Stimulated activated effector memory CD8-positive, alpha-beta T cell treated with anti-CD3 and anti-CD28 coated beads, Interleukin-12 subunit alpha, Interleukin-12 subunit beta, amount 100 ng/mL, for 72 hours (primary cell): ENCODE measurements at regions not wholly inside any gene's neighbourhood (a gene's known extent, or its start where the extent isn't known, plus 50 kb on each side); places are given as distances from the start of the nearest gene placed in this dataset.
A peak's percentile ranks its signal among the peaks of the same experiment; 100 is the strongest.
"Not testable (repeated sequence)": the region's sequence is repeated elsewhere in the genome, so short reads cannot be mapped to it uniquely, and the experiment has no call there.

Experiments
- ATAC-seq: fragments of 150-1000 bp; cut with Tn5 transposase; 2 replicates; pipeline ENCODE4 v1.10.0; 2021
- DNase-seq, 2 donors: peaks; one replicate each; pipeline ENCODE4 v3.0.0; 2021 to 2022; ENCODE audit warnings: low spot score in 2 of 2
- H3K27ac Mint-ChIP-seq: one replicate; pipeline ENCODE4 v1.8.0; 2022; ENCODE audit warnings: mild to moderate bottlenecking, mixed read lengths
- H3K36me3 Mint-ChIP-seq: one replicate; pipeline ENCODE4 v1.8.0; 2022; ENCODE audit warnings: mild to moderate bottlenecking, mixed read lengths
- H3K4me1 Mint-ChIP-seq: one replicate; pipeline ENCODE4 v1.8.0; 2022; ENCODE audit warnings: mixed read lengths
- H3K4me3 Mint-ChIP-seq: one replicate; pipeline ENCODE4 v1.8.0; 2022; ENCODE audit warnings: mild to moderate bottlenecking, mixed read lengths
- H3K9me3 Mint-ChIP-seq: one replicate; pipeline ENCODE4 v1.8.0; 2022; ENCODE audit warnings: mixed read lengths

DNA sequence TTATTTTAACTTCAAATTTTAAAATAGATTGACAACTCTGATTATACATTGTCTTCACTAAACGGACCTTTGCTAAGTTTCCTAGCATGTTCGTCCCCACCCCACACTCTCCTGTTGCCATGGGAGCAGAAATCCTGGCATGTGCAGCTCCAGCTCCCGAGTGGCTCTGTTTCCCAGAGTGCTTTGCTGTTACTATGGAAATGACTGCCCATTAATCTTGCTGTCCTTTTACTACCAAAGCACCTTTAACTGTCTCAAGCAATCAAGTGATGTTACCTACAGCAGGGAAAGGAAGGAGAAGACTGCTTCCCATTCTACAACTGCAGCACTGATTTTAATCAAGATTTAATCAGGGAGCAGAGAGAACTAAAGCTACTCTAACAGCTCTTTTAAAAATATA lies 212.0 kb upstream of the KIF2A start:
- H3K27ac Mint-ChIP-seq, result no peak overlapping the region
- H3K4me1 Mint-ChIP-seq, result peaks cover 5% of the 10 kb centered on the region
- no peak for DNase-seq
- H3K4me3 Mint-ChIP-seq, result no peak overlapping the region
- H3K36me3 Mint-ChIP-seq, result no peaks in the 10 kb centered on the region
- ATAC-seq, result no peak
- H3K9me3 Mint-ChIP-seq, result peaks cover 1% of the 10 kb centered on the region

DNA sequence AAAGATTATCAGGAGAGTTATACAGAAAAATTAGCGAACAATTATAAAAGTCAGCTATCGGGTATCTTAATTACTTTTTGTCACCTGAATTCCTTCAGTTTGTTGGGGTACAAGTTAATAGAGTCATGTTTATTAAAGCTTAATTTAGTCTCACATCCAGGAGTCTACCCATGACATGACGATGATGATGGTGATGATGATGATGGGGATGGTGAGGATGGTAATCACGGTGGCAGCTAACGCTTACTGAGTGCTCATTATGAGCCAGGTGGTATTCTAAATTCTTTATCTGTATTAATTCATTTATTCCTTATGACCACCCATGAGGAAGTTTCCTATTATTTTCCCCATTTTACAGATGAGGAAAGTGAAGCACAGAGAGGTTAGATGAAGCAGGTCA lies 208.6 kb upstream of the KIF2A start:
- Mint-ChIP-seq H3K27ac (no peak overlapping the region), H3K36me3 (no peaks in the 10 kb centered on the region), H3K9me3 (peaks cover 3% of the 10 kb centered on the region), H3K4me3 (no peak overlapping the region), H3K4me1 (peaks cover 5% of the 10 kb centered on the region)
- DNase-seq, result no peak
- no peak for ATAC-seq

DNA sequence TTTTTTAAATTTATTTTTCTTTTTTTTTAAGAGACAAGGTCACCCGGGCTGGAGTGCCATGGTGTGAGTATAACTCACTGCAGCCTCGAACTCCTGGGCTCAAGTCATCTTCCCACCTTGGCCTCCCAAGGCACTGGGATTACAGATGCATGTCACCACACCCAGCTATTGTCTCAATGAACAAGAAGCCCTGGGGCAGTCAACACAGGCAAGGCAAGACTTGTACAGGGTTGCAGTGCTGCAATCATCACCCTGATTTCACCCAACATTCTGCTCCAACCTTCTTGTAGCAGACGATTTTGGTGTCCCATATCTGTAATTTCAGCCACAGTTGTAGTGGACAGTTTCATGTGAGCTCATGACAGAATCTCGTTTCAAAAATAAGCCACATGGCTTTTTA lies 205.8 kb upstream of the KIF2A start:
- DNase-seq, result no peak
- ATAC-seq, result no peak
- Mint-ChIP-seq H3K27ac (no peak overlapping the region), H3K9me3 (peaks cover 3% of the 10 kb centered on the region), H3K36me3 (no peaks in the 10 kb centered on the region), H3K4me3 (no peak overlapping the region), H3K4me1 (no peaks in the 10 kb centered on the region)

DNA sequence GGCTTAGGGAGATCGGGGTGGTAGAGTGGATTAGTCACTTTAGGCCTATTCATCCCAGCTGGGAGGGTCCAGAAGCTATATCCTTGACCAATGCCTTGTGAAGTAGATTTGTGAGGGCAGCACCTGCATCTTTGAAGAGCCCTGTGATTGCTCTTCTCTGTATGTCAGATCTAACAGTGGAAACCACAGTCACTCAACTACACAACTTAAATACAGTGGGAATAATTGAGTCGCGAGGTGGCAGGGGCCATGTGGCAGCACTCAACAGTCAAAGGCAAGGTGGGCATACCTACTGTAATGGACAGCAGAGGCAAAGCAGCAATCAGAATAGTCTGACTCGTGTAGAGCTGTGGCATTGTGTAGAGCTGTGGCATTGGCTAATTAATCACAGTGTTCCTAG lies 202.1 kb upstream of the KIF2A start:
- DNase-seq, H3K9me3 Mint-ChIP-seq, H3K4me3 Mint-ChIP-seq, H3K36me3 Mint-ChIP-seq, ATAC-seq, H3K4me1 Mint-ChIP-seq, H3K27ac Mint-ChIP-seq: not testable (repeated sequence)

DNA sequence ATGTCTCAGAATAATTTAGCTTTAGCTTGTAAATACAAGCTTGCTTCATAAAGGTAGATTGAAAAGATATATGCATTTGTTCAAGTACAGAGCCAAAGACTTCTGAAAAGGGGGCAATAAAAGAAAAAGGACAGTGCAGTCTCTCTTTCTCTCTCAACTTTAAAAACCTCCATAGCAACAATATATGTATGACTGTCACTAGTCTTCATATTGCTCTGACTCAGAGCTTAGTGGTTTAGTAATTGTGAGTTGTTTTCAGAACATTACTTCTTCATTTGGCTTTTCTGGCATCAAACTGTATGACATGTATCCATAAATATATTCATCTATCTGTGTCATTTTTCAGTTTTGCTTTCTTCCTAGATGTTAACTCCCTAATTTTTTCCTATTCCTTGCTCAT lies 194.6 kb upstream of the KIF2A start:
- DNase-seq (no peak), ATAC-seq (peak; percentile 79)
- no peak overlapping the region for H3K27ac Mint-ChIP-seq
- H3K36me3 Mint-ChIP-seq, result no peaks in the 10 kb centered on the region
- no peaks in the 10 kb centered on the region for H3K9me3 Mint-ChIP-seq
- no peaks in the 10 kb centered on the region for H3K4me1 Mint-ChIP-seq
- H3K4me3 Mint-ChIP-seq, result no peak overlapping the region

DNA sequence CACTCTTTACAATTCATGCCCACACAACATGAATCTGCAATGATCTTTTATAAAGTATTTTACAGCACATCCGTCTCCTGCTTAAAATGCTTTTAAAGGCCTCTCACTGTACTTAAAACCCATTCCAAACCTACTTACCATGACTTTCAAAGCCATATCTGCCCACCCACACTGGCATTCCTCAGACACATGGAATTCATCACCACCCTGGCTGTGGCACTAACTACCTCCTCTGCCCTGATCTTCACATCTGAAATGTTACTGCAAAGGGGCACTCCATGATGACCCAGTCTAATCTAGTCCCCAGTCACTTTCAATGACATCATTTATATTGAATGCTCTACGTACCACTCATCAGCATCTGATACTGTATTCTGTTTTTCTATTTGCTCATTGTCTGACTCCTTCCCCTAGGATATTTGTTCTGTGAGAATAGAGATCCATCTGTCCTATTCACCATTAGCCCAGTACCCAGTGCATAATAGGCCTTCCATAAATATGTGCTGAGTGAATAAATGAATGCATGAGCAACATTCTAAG lies 193.2 kb upstream of the KIF2A start:
- ATAC-seq (no peak), DNase-seq (no peak)
- no peaks in the 10 kb centered on the region for H3K36me3 Mint-ChIP-seq

DNA sequence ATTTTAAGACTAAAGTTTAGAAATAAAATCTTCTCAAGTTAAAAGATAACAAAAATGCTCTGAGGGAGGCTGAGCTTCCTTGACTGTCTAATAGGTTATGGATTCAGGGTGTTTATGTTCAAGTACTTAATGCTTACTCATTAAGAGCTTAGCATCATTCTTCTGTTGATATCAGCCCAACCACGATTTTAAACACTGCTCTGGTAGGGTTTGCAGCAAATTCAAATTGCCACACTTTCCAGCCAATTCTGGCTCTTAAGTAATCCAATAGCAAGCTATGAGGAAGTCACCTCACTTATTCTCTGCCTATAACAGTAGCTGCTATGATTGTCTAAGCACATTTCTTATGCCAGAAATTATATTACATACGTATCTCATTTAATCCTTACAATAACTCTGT lies 191.0 kb upstream of the KIF2A start:
- DNase-seq, result no peak
- no peaks in the 10 kb centered on the region for H3K36me3 Mint-ChIP-seq
- no peaks in the 10 kb centered on the region for H3K4me1 Mint-ChIP-seq

More for the DNA sequence above, 193.2 kb upstream of the KIF2A start:
- Mint-ChIP-seq H3K9me3 (no peaks in the 10 kb centered on the region), H3K4me3 (no peak overlapping the region), H3K4me1 (no peaks in the 10 kb centered on the region), H3K27ac (no peak overlapping the region)

DNA sequence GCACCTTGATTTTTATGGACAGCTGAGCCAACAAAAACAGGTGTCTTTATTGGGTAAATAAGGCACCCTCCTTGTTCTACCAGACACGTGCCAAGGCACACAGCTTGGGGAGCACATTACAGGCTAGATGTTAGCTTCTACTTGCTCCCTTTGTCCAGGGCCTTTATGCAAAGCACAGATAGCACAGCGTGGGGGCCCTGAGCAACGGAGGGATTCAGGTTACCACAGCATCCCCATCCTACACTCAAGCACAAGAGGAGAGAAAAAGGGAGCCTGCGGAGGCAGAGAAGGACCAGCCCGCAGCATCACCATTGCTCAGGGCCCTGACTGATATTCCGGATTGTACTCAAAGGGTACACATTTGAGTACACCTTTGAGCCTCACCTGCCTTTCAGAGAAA lies 181.7 kb upstream of the KIF2A start:
- Mint-ChIP-seq H3K4me1 (no peaks in the 10 kb centered on the region), H3K36me3 (no peaks in the 10 kb centered on the region)

More for the DNA sequence above, 191.0 kb upstream of the KIF2A start:
- Mint-ChIP-seq H3K9me3 (no peaks in the 10 kb centered on the region), H3K4me3 (no peak overlapping the region), H3K27ac (no peak overlapping the region)
- no peak for ATAC-seq

DNA sequence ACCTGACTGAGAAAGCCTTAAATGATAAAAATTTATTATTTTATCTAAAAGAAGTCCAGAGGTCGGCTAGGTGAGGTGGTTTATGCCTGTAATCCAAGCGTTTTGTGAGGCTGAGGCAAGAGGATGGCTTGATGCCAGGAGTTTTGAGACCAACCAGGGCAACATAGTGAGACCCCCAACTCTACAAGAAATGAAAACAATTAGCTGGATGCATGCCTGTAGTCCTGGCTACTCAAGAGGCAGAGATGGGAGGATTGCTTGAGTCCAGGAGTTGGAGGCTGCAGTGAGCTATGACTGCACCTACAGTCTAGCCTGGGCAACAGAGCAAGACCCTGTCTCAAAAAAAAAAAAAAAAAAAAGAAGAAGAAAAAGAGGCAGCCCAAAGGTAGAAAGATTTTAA lies 179.9 kb upstream of the KIF2A start:
- no peaks in the 10 kb centered on the region for H3K36me3 Mint-ChIP-seq
- no peak overlapping the region for H3K4me3 Mint-ChIP-seq
- DNase-seq (no peak), ATAC-seq (no peak)
- no peaks in the 10 kb centered on the region for H3K4me1 Mint-ChIP-seq
- H3K27ac Mint-ChIP-seq, result no peak overlapping the region
- H3K9me3 Mint-ChIP-seq, result no peaks in the 10 kb centered on the region

More for the DNA sequence above, 181.7 kb upstream of the KIF2A start:
- no peak overlapping the region for H3K27ac Mint-ChIP-seq
- ATAC-seq (peak; percentile 5), DNase-seq (no peak)
- no peaks in the 10 kb centered on the region for H3K9me3 Mint-ChIP-seq
- no peak overlapping the region for H3K4me3 Mint-ChIP-seq

DNA sequence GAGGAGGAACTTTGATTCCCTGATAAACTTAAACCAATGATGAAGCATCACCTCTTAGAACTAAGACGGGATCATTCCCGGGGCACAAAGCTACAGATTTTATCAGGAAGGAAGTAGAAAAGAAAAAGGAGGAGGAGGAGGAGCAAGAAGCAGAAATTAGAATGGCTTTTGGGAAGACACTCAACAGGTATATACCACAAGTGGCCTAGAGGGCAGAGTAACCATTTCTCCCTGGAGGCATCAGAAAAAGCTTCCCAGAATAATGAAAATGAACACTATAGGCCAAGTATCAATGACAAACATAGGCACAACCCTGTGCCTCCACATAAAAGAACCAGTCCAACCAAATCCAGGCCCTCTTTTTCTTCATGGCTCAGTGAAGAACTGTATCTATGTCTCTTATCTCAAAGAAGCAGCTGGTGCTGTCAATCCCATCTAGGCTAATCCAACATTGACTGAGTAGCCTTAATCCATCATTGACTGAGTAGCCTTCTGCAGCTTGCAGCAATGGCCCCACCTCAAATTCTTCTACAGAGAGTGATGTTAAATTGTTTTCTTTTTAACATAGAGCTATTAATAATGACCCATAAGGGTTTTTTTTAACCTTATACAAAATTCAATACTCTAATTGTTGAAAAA lies 178.8 kb upstream of the KIF2A start:
- Mint-ChIP-seq H3K4me1 (no peaks in the 10 kb centered on the region), H3K36me3 (no peaks in the 10 kb centered on the region), H3K4me3 (no peak overlapping the region), H3K9me3 (no peaks in the 10 kb centered on the region), H3K27ac (no peak overlapping the region)
- DNase-seq (no peak), ATAC-seq (no peak)

DNA sequence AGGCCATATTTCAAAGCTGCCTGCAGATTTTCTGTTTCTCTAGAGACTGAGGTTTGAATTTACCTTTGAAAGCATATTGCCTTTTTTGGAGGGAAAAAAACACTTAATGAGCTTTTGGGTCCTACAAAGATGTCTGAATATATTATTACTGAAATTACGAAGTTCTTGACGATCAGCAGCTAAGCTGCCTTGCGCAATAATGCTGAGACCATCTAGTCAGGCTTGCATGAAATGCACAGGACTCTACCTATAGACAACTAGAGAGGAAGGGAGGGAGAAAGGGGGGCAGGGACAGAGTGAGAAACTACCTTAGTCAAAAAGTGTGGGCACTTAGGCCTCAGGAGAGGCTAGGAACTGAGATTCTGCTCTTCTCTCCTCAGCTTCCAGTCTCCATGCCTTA lies 175.9 kb upstream of the KIF2A start:
- H3K27ac Mint-ChIP-seq, result no peak overlapping the region
- H3K9me3 Mint-ChIP-seq, result no peaks in the 10 kb centered on the region
- H3K4me1 Mint-ChIP-seq, result no peaks in the 10 kb centered on the region
- H3K36me3 Mint-ChIP-seq, result no peaks in the 10 kb centered on the region
- ATAC-seq, result no peak
- H3K4me3 Mint-ChIP-seq, result no peak overlapping the region
- no peak for DNase-seq

DNA sequence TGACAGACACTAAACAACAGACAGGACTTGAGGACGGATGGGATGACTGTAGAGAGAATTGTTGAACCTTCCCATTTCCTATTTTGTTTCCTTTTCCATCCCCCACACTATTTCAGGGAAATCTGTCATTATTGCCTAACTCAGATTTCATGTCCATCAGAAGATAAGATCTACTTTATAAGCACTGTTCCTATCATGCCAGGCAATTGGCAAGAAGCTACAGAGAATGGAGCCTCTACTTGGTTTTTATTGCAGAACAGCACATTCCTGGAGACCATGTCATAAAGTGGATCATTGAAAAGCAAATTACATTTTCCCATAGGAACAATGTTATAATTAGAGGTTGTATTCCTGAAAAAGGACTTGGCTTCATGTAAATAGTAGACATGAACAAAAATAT lies 173.7 kb upstream of the KIF2A start:
- DNase-seq (no peak), ATAC-seq (no peak)
- Mint-ChIP-seq H3K36me3 (no peaks in the 10 kb centered on the region), H3K27ac (no peak overlapping the region), H3K9me3 (no peaks in the 10 kb centered on the region), H3K4me3 (no peak overlapping the region), H3K4me1 (no peaks in the 10 kb centered on the region)

DNA sequence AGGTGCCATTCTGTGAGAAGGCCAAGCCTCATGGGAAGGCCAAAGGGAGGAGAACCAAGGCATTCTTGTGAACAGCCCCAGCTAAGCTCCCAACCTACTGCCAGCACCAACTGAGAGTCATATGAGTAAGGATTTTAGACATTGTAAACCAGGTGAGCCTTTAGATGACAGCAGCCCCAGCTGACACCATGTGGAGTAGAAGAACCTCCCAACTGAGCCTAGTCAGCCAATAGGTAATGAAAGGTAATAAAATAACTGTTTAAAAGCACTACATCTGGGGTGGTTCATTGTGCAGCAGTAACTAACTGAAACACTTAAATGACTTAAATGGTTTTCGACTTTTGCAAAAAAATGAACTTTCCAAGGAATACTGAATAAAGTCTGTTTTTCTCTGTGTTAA lies 172.6 kb upstream of the KIF2A start:
- Mint-ChIP-seq H3K4me1 (no peaks in the 10 kb centered on the region), H3K4me3 (no peak overlapping the region), H3K36me3 (no peaks in the 10 kb centered on the region), H3K9me3 (no peaks in the 10 kb centered on the region), H3K27ac (no peak overlapping the region)
- no peak for ATAC-seq
- DNase-seq, result no peak

DNA sequence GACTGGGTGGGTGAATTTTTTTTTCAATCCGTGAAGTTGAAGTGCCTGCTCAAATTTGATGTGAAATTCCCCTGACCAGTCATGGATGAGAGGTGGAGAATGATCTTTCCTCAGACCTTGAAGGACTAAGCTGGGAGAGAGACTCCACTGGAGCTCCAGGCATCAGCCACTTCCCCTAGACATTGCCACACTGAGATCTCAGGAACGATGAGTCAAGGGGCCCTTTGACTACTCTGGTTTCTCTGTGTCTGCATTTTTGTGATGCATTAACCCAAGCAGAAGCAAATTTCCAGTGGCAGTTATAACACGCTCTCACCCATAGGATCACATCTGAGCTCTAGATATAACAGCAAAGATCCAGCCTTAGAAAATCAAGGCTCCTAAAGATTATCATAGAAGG lies 171.2 kb upstream of the KIF2A start:
- Mint-ChIP-seq H3K36me3 (no peaks in the 10 kb centered on the region), H3K9me3 (no peaks in the 10 kb centered on the region), H3K4me3 (no peak overlapping the region), H3K27ac (no peak overlapping the region), H3K4me1 (no peaks in the 10 kb centered on the region)
- DNase-seq (no peak), ATAC-seq (peak; percentile 28)

DNA sequence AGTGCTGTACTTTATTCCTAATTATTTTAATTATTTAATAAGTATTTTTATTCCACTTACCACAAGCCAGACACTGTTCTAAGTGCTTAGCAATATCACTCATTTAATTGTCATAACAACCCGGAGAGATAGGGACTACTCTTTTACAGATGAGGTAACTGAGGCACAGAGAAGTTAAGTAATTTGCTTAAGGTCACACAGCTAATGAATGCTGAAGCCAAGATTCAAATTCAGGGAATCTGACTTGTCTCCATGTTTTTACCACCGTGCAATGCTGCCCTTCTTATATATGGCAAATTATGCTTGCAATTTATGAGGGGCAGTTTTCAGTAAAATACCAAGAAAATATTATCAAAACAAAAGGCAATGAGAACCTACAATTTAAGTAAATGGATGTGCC lies 168.4 kb upstream of the KIF2A start:
- no peak for DNase-seq
- ATAC-seq, result no peak
- Mint-ChIP-seq H3K36me3 (no peaks in the 10 kb centered on the region), H3K4me1 (no peaks in the 10 kb centered on the region), H3K4me3 (no peak overlapping the region), H3K9me3 (no peaks in the 10 kb centered on the region), H3K27ac (no peak overlapping the region)

DNA sequence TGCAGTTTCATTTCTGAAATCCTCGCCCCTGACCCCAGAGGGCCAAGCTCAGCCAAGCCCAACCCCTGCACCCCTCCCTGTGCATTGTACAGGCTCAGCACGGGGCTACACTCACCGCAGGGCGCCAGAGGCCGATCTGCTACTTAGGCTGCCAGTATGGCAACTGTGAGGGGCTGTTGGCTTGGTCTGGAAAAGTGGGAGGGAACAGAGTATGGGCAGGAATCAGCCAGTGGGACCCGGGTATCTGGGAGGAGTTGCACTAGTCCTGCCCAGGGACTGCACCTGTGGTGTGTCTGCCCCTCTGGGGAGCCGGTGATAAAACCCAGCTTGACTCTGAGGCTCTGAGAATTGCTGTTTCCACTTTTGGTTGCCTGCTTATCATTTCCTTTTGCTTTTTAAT lies 167.4 kb upstream of the KIF2A start:
- DNase-seq (no peak), ATAC-seq (peak; percentile 36)
- no peaks in the 10 kb centered on the region for H3K9me3 Mint-ChIP-seq
- H3K27ac Mint-ChIP-seq, result no peak overlapping the region
- H3K36me3 Mint-ChIP-seq, result no peaks in the 10 kb centered on the region
- H3K4me3 Mint-ChIP-seq, result no peak overlapping the region
- no peaks in the 10 kb centered on the region for H3K4me1 Mint-ChIP-seq

DNA sequence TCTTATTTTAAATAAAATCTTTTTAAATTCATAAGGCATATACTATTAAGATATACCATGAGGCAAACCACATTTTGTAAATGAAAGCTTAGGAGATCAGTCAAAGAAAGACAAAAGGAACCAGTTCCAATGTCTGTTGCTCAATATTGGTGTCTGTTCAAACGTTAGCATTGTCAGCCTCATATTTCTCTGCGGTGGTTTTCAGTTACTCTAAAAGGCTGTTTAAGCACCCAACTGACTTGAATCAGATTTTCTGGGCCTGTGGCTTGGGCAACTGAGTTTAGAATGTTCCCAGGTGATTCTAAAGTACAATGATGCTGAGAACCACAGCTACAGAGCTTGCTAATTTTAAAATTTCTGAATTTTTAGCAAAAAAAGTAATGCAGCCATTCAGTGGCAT lies 166.3 kb upstream of the KIF2A start:
- no peaks in the 10 kb centered on the region for H3K36me3 Mint-ChIP-seq
- H3K27ac Mint-ChIP-seq, result no peak overlapping the region
- no peak for ATAC-seq
- no peaks in the 10 kb centered on the region for H3K9me3 Mint-ChIP-seq
- no peak overlapping the region for H3K4me3 Mint-ChIP-seq
- H3K4me1 Mint-ChIP-seq, result no peaks in the 10 kb centered on the region
- no peak for DNase-seq
